ENCODE measurements at regions not wholly inside any gene's neighbourhood (a gene's known extent, or its start where the extent isn't known, plus 50 kb on each side); places are given as distances from the start of the nearest gene placed in this dataset.
"Not testable (repeated sequence)": the region's sequence is repeated elsewhere in the genome, so short reads cannot be mapped to it uniquely, and the experiment has no call there.

DNA sequence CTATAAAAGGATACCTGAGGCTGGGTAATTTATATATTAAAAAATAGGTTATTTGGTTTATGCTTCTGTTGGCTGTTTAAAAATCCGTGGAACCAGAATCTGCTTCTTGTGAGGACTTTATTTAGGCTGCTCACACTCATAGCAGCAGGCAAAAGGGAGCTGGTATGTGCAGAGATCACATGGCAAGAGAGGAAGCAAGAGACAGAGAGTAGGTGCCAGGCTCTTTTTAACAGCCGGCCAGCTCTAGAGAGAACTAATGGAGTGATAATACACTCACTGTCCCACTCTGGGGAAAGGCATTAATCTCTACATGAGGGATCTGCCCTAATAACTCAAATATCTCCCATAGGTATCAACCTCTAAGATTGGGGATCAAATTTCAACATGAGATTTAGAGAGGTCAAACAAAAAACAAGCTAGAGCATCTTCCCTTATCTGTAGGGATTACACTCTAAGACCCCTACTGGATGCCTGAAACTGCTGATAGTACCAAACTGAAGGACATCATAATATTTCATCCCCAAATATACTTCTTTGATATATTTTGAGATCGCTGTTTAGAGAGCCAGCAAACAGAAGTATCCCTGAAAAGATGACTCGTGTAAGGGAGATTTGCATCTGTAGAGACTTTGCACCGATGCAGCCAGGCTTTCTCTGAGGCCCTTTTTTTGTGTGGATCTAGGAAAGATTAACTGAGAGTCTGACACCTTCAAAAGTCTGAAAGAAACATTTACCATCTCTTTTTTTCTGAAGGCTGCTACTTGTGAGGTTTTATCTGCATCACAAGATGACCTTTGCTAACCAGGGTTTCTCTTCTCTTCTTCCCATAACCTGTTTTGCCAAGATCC is 717.0 kb upstream of the MBL2 start:
- H3K79me1 ChIP-seq (replicated peaks; ENCODE audit: low read length, poor library complexity, severe bottlenecking), result no peaks in the 10 kb centered on the region
- no peak overlapping the region for H3K14ac ChIP-seq (ENCODE audit: low read length in 2 of 2)
- no peak overlapping the region for H4K8ac ChIP-seq (ENCODE audit: low read length)
- no peak overlapping the region for H3K18ac ChIP-seq (ENCODE audit: low read depth in 1 of 2, low read length in 2 of 2)
- 55% methylated on average over 4 of the region's 5 CpGs for WGBS
- no peak overlapping the region for H3K4me3 ChIP-seq (ENCODE audit: insufficient read depth in 1 of 2, low read depth in 1 of 2, low read length in 2 of 2)
- H3K9me3 ChIP-seq (ENCODE audit: control insufficient read depth, low read length), result peaks cover 4% of the 10 kb centered on the region
- no peak overlapping the region for H3K23ac ChIP-seq (ENCODE audit: low read length in 2 of 2)
- H2BK5ac ChIP-seq (ENCODE audit: low read depth, low read length, poor library complexity, severe bottlenecking), result no peak overlapping the region
- H3K27me3 ChIP-seq (ENCODE audit: control insufficient read depth in 1 of 2, insufficient read depth in 1 of 2, low read length in 2 of 2), result no peaks in the 10 kb centered on the region
- H3K27ac ChIP-seq (ENCODE audit: low read length, poor library complexity, severe bottlenecking), result no peak overlapping the region
- H2BK120ac ChIP-seq (ENCODE audit: low read depth, low read length), result no peak overlapping the region
- DNase-seq, result no peak
- H4K91ac ChIP-seq (ENCODE audit: low read length), result no peak overlapping the region
- no peak overlapping the region for H2BK15ac ChIP-seq (ENCODE audit: low read depth, poor library complexity, severe bottlenecking)
- H3K4me1 ChIP-seq (ENCODE audit: control insufficient read depth, insufficient read depth, low read depth, low read length), result no peaks in the 10 kb centered on the region
- H2AFZ ChIP-seq (ENCODE audit: low read depth, low read length), result no peak overlapping the region
- no peak overlapping the region for H3K4ac ChIP-seq (ENCODE audit: low read depth in 1 of 2, low read length in 2 of 2)
- no peak overlapping the region for H3K9ac ChIP-seq (ENCODE audit: low read length)
- H2AK5ac ChIP-seq (ENCODE audit: low read length, severe bottlenecking), result no peak overlapping the region
- H3K4me2 ChIP-seq (ENCODE audit: low read length, poor library complexity, severe bottlenecking), result no peak overlapping the region
- no peak overlapping the region for H2BK12ac ChIP-seq (ENCODE audit: low read length in 2 of 2)
- no peaks in the 10 kb centered on the region for H3K36me3 ChIP-seq (ENCODE audit: control insufficient read depth in 1 of 2, insufficient read depth in 2 of 2, low read depth in 1 of 2, low read length in 2 of 2)

DNA sequence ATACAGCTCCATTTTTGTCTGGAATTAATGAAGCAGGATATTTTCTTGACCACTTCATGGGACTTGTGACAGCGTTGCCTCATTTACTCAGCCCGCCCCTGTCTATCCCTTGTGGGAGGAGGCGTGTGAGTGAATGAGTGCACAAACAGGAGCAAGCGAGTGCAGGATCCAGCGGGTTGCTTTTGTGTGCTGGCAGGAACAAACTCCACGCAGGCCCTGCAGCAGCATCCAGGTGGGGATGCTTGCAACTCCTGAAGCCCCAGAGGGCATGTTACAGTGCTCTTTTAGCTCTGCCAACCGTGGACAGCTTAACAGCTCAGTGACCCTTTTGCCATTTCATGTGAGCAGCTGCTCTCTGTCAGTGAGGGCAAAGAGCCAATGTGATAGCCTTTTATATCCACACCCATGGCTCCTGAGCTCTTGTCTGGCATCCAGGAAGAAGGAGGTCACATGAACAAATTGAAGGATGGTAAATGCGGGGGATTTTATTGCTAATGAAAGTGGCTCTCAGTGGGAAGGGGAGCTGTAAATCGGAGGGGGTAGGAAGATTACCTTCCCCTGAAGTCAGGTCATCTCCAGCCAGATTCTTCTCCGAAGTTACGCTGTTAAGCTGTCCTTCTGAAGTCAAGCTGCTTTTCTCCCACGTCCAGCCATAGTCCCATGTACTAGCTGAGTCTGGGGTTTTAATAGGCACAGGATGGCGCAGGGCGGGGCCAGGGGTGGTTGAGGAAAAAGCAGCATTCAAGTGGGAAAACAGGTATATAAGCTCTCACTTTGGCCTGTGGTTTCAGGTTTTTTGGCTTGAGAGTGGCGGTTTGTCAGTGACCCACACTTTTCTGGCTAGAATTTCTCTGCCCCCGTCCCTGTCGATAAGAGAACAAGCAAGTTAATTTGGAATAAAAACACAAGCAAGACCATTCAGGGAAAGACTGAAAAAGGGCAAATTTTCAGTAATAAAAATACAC is 714.7 kb upstream of the MBL2 start:
- Histone ChIP-seq H3K4me1 (ENCODE audit: control insufficient read depth, insufficient read depth, low read depth, low read length) (no peaks in the 10 kb centered on the region), H2BK12ac (ENCODE audit: low read length in 2 of 2) (no peak overlapping the region)
- no peak for DNase-seq

DNA sequence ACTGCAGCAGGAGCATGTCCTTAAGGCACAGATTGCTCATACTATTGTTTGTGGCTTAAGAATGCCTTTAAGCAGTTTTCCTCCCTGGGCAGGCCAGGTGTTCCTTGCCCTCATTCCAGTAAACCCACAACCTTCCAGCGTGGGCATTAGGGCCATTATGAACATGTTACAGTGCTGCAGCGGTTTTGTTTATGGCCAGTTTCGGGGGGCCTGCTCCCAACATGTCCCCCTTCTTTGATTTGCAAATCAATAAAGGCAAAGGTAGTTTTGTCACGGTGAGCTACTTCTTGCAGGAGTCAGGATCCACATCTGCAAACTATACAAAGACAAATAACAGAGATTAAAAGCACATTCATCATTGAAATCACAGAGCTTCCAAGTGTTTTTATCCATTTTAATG is 712.8 kb upstream of the MBL2 start:
- not testable (repeated sequence) for H3K18ac ChIP-seq (ENCODE audit: low read depth in 1 of 2, low read length in 2 of 2); H4K8ac ChIP-seq (ENCODE audit: low read length); DNase-seq; H2AK5ac ChIP-seq (ENCODE audit: low read length, severe bottlenecking); H3K9me3 ChIP-seq (ENCODE audit: control insufficient read depth, low read length); H4K91ac ChIP-seq (ENCODE audit: low read length); H3K4me2 ChIP-seq (ENCODE audit: low read length, poor library complexity, severe bottlenecking); H2BK5ac ChIP-seq (ENCODE audit: low read depth, low read length, poor library complexity, severe bottlenecking); H2BK12ac ChIP-seq (ENCODE audit: low read length in 2 of 2); H2AFZ ChIP-seq (ENCODE audit: low read depth, low read length); H3K4ac ChIP-seq (ENCODE audit: low read depth in 1 of 2, low read length in 2 of 2); H3K79me1 ChIP-seq (replicated peaks; ENCODE audit: low read length, poor library complexity, severe bottlenecking); H3K4me3 ChIP-seq (ENCODE audit: insufficient read depth in 1 of 2, low read depth in 1 of 2, low read length in 2 of 2); H3K9ac ChIP-seq (ENCODE audit: low read length); H2BK120ac ChIP-seq (ENCODE audit: low read depth, low read length); H3K36me3 ChIP-seq (ENCODE audit: control insufficient read depth in 1 of 2, insufficient read depth in 2 of 2, low read depth in 1 of 2, low read length in 2 of 2); H2BK15ac ChIP-seq (ENCODE audit: low read depth, poor library complexity, severe bottlenecking); H3K23ac ChIP-seq (ENCODE audit: low read length in 2 of 2); H3K4me1 ChIP-seq (ENCODE audit: control insufficient read depth, insufficient read depth, low read depth, low read length); H3K27ac ChIP-seq (ENCODE audit: low read length, poor library complexity, severe bottlenecking); H3K27me3 ChIP-seq (ENCODE audit: control insufficient read depth in 1 of 2, insufficient read depth in 1 of 2, low read length in 2 of 2); H3K14ac ChIP-seq (ENCODE audit: low read length in 2 of 2)
- whole genome bisulfite sequencing, result 83% methylated on average over 4 of the region's 4 CpGs

More for the DNA sequence above, 714.7 kb upstream of the MBL2 start:
- Histone ChIP-seq H3K14ac (ENCODE audit: low read length in 2 of 2) (no peak overlapping the region), H2BK120ac (ENCODE audit: low read depth, low read length) (no peak overlapping the region), H3K79me1 (replicated peaks; ENCODE audit: low read length, poor library complexity, severe bottlenecking) (no peaks in the 10 kb centered on the region), H2BK15ac (ENCODE audit: low read depth, poor library complexity, severe bottlenecking) (no peak overlapping the region), H3K23ac (ENCODE audit: low read length in 2 of 2) (no peak overlapping the region), H3K4me2 (ENCODE audit: low read length, poor library complexity, severe bottlenecking) (no peak overlapping the region), H3K36me3 (ENCODE audit: control insufficient read depth in 1 of 2, insufficient read depth in 2 of 2, low read depth in 1 of 2, low read length in 2 of 2) (no peaks in the 10 kb centered on the region), H2AK5ac (ENCODE audit: low read length, severe bottlenecking) (no peak overlapping the region), H3K27me3 (ENCODE audit: control insufficient read depth in 1 of 2, insufficient read depth in 1 of 2, low read length in 2 of 2) (no peaks in the 10 kb centered on the region), H4K8ac (ENCODE audit: low read length) (no peak overlapping the region), H3K9ac (ENCODE audit: low read length) (no peak overlapping the region), H4K91ac (ENCODE audit: low read length) (no peak overlapping the region), H2BK5ac (ENCODE audit: low read depth, low read length, poor library complexity, severe bottlenecking) (no peak overlapping the region), H3K27ac (ENCODE audit: low read length, poor library complexity, severe bottlenecking) (no peak overlapping the region), H3K9me3 (ENCODE audit: control insufficient read depth, low read length) (peaks cover 7% of the 10 kb centered on the region), H3K18ac (ENCODE audit: low read depth in 1 of 2, low read length in 2 of 2) (no peak overlapping the region), H3K4ac (ENCODE audit: low read depth in 1 of 2, low read length in 2 of 2) (no peak overlapping the region), H2AFZ (ENCODE audit: low read depth, low read length) (no peak overlapping the region), H3K4me3 (ENCODE audit: insufficient read depth in 1 of 2, low read depth in 1 of 2, low read length in 2 of 2) (no peak overlapping the region)
- WGBS, result 89% methylated on average over 15 of the region's 17 CpGs

DNA sequence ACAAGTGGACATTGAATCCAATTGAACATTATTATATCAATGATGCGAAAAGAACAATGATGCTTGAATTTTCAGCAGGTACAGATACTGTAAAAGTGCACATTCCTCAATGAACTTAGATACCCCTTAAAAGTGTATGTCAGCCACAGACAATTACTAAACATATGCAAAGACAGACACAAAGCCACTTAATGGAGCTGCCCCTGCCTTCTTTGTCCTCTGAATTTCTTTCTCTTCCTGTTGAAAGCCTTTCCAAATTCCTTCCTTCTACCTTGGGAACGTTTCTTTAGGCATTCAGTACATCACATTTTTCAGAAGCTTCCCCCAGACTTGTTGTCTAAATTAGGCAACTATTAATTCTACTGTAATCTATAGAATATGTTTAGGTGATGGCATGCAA is 706.8 kb upstream of the MBL2 start:
- WGBS, result 60% methylated on average over 2 of the region's 2 CpGs
- no peak overlapping the region for H3K14ac ChIP-seq (ENCODE audit: low read length in 2 of 2)
- no peak overlapping the region for H4K8ac ChIP-seq (ENCODE audit: low read length)
- H3K4me3 ChIP-seq (ENCODE audit: insufficient read depth in 1 of 2, low read depth in 1 of 2, low read length in 2 of 2), result no peak overlapping the region
- H3K9me3 ChIP-seq (ENCODE audit: control insufficient read depth, low read length), result peaks cover 2% of the 10 kb centered on the region
- DNase-seq, result no peak
- no peak overlapping the region for H2AFZ ChIP-seq (ENCODE audit: low read depth, low read length)
- H2BK5ac ChIP-seq (ENCODE audit: low read depth, low read length, poor library complexity, severe bottlenecking), result no peak overlapping the region
- no peak overlapping the region for H2AK5ac ChIP-seq (ENCODE audit: low read length, severe bottlenecking)
- H2BK12ac ChIP-seq (ENCODE audit: low read length in 2 of 2), result no peak overlapping the region
- no peaks in the 10 kb centered on the region for H3K4me1 ChIP-seq (ENCODE audit: control insufficient read depth, insufficient read depth, low read depth, low read length)
- H3K27me3 ChIP-seq (ENCODE audit: control insufficient read depth in 1 of 2, insufficient read depth in 1 of 2, low read length in 2 of 2), result no peaks in the 10 kb centered on the region
- H2BK15ac ChIP-seq (ENCODE audit: low read depth, poor library complexity, severe bottlenecking), result no peak overlapping the region
- H3K79me1 ChIP-seq (replicated peaks; ENCODE audit: low read length, poor library complexity, severe bottlenecking), result no peaks in the 10 kb centered on the region
- no peak overlapping the region for H3K18ac ChIP-seq (ENCODE audit: low read depth in 1 of 2, low read length in 2 of 2)
- H3K27ac ChIP-seq (ENCODE audit: low read length, poor library complexity, severe bottlenecking), result no peak overlapping the region
- no peak overlapping the region for H3K9ac ChIP-seq (ENCODE audit: low read length)
- H2BK120ac ChIP-seq (ENCODE audit: low read depth, low read length), result no peak overlapping the region
- H3K23ac ChIP-seq (ENCODE audit: low read length in 2 of 2), result no peak overlapping the region
- H3K36me3 ChIP-seq (ENCODE audit: control insufficient read depth in 1 of 2, insufficient read depth in 2 of 2, low read depth in 1 of 2, low read length in 2 of 2), result no peaks in the 10 kb centered on the region
- H3K4me2 ChIP-seq (ENCODE audit: low read length, poor library complexity, severe bottlenecking), result no peak overlapping the region
- H3K4ac ChIP-seq (ENCODE audit: low read depth in 1 of 2, low read length in 2 of 2), result no peak overlapping the region
- H4K91ac ChIP-seq (ENCODE audit: low read length), result no peak overlapping the region

All from mesenchymal stem cell (in vitro differentiated cells and primary cell).